ENCODE measurements at regions not wholly inside any gene's neighbourhood (a gene's known extent, or its start where the extent isn't known, plus 50 kb on each side); places are given as distances from the start of the nearest gene placed in this dataset.

GRCh38 chr10:125543796-125544195 is 139.2 kb downstream of the TEX36 start:
- H3K27me3 ChIP-seq = no peaks in the 10 kb centered on the region
- no peak for DNase-seq (ENCODE audit: low spot score in 2 of 2)
- WGBS, 2 donors = 63 to 66% methylated on average over 6 to 10 of the region's 10 CpGs
- no peak overlapping the region for H3K4me3 ChIP-seq
- TF ChIP-seq CTCF (IDR thresholded peaks at IDR 0.05) (no peak), EP300 (IDR thresholded peaks at IDR 0.05) (no peak), POLR2A (IDR thresholded peaks at IDR 0.05) (no peak)
- no peaks in the 10 kb centered on the region for H3K9me3 ChIP-seq
- H3K36me3 ChIP-seq = no peaks in the 10 kb centered on the region
- H3K4me1 ChIP-seq = no peaks in the 10 kb centered on the region
- no peak overlapping the region for H3K27ac ChIP-seq

GRCh38 chr10:125538947-125539731 is 143.8 kb downstream of the TEX36 start:
- Histone ChIP-seq H3K36me3 (no peaks in the 10 kb centered on the region), H3K4me3 (no peak overlapping the region), H3K27ac (no peak overlapping the region), H3K9me3 (no peaks in the 10 kb centered on the region), H3K4me1 (no peaks in the 10 kb centered on the region), H3K27me3 (no peaks in the 10 kb centered on the region)
- TF ChIP-seq POLR2A (IDR thresholded peaks at IDR 0.05) (no peak), EP300 (IDR thresholded peaks at IDR 0.05) (no peak), CTCF (IDR thresholded peaks at IDR 0.05) (no peak)
- WGBS, 2 donors = 47 to 50% methylated on average over 13 of the region's 13 CpGs
- no peak for DNase-seq (ENCODE audit: low spot score in 2 of 2)

GRCh38 chr10:125536236-125536635 is 146.7 kb downstream of the TEX36 start:
- 81 to 89% methylated on average over 4 of the region's 4 CpGs for WGBS, 2 donors
- no peak for TF ChIP-seq CTCF (IDR thresholded peaks at IDR 0.05)
- no peak for TF ChIP-seq EP300 (IDR thresholded peaks at IDR 0.05)
- no peak for TF ChIP-seq POLR2A (IDR thresholded peaks at IDR 0.05)
- no peaks in the 10 kb centered on the region for H3K9me3 ChIP-seq

DNA sequence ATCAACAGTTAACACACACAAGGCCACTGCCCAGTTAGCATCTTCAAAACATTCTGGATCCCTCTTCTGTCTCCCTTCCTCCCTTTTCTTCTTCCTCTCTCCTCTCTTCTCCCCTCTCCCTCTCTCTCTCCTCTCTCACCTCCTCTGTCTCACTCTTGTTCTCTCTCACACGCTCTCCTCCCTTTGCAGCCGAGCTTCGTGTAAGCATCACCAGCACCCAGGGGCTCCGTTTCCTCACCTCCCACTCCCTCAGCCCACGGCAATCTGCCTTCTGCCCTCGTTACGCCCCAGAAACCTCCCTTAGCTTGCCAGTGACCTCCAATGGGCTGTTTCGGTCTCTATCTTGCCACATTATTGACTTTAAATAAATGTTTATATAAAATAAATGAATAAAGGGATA is 147.4 kb downstream of the TEX36 start:
- DNase-seq (ENCODE audit: low spot score in 2 of 2) = no peak
- H3K36me3 ChIP-seq = no peaks in the 10 kb centered on the region
- H3K4me1 ChIP-seq = no peaks in the 10 kb centered on the region
- no peaks in the 10 kb centered on the region for H3K9me3 ChIP-seq
- H3K27me3 ChIP-seq = no peaks in the 10 kb centered on the region
- H3K27ac ChIP-seq = no peak overlapping the region
- no peak overlapping the region for H3K4me3 ChIP-seq
- 66% methylated on average over 8 of the region's 8 CpGs for WGBS, 2 donors
- no peak for TF ChIP-seq POLR2A (IDR thresholded peaks at IDR 0.05)
- no peak for TF ChIP-seq EP300 (IDR thresholded peaks at IDR 0.05)
- TF ChIP-seq CTCF (IDR thresholded peaks at IDR 0.05) = no peak

More at GRCh38 chr10:125536236-125536635, 146.7 kb downstream of the TEX36 start:
- Histone ChIP-seq H3K4me3 (no peak overlapping the region), H3K36me3 (no peaks in the 10 kb centered on the region), H3K27me3 (no peaks in the 10 kb centered on the region), H3K27ac (no peak overlapping the region), H3K4me1 (no peaks in the 10 kb centered on the region)
- DNase-seq (ENCODE audit: low spot score in 2 of 2) = no peak

DNA sequence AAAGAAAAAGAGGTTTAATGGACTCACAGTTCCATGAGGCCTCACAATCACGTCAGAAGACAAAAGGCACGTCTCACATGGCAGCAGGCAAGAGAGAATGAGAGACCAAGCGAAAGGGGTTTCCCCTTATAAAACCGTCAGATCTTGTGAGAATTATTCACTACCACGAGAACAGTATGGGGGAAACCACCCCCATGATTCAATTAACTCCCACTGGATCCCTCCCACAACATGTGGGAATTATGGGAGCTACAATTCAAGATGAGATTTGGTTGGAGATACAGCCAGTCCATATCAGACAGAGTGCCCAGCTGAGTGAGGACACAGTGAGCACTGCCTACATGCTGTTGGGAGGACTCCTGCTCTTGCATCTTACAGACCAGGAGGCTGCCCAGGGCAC is 148.4 kb downstream of the TEX36 start:
- H3K27me3 ChIP-seq = no peaks in the 10 kb centered on the region
- no peak overlapping the region for H3K4me3 ChIP-seq
- H3K9me3 ChIP-seq = no peaks in the 10 kb centered on the region
- no peak for DNase-seq (ENCODE audit: low spot score in 2 of 2)
- H3K27ac ChIP-seq = no peak overlapping the region
- no peaks in the 10 kb centered on the region for H3K36me3 ChIP-seq
- WGBS, 2 donors = 53 to 66% methylated on average over 5 of the region's 5 CpGs
- TF ChIP-seq POLR2A (IDR thresholded peaks at IDR 0.05) = no peak
- TF ChIP-seq CTCF (IDR thresholded peaks at IDR 0.05) = no peak
- no peak for TF ChIP-seq EP300 (IDR thresholded peaks at IDR 0.05)
- no peaks in the 10 kb centered on the region for H3K4me1 ChIP-seq
